Loucy (cell line): ENCODE measurements at regions not wholly inside any gene's neighbourhood (a gene's known extent, or its start where the extent isn't known, plus 50 kb on each side); places are given as distances from the start of the nearest gene placed in this dataset.

Source experiments
- CTCF ChIP-seq: fragments of 200-600 bp; sonication (generic); conservative IDR thresholded peaks from 2 replicates; pipeline ENCODE4 v1.5.1; 2014; ENCODE audit warnings: mild to moderate bottlenecking, antibody characterized with exemption, low read length
- EZH2phosphoT487 ChIP-seq: fragments of 200-600 bp; IDR thresholded peaks from 2 replicates; pipeline ENCODE4 v1.6.1; 2018; ENCODE audit warnings: antibody characterized with exemption, mild to moderate bottlenecking, moderate library complexity, borderline replicate concordance

GRCh38 chr6:81878479-81878878 lies 126.0 kb upstream of the TENT5A start:
- TF ChIP-seq CTCF: no peak
- no peak for TF ChIP-seq EZH2phosphoT487
